Kidney epithelial cell (primary cell): ENCODE measurements at regions not wholly inside any gene's neighbourhood (a gene's known extent, or its start where the extent isn't known, plus 50 kb on each side); places are given as distances from the start of the nearest gene placed in this dataset.

Experiments
- DNase-seq: peaks from one replicate; pipeline ENCODE4 v3.0.0-alpha.2; 2010; ENCODE audit warnings: low read depth
- H3K27me3 ChIP-seq: 2 replicates; pipeline ENCODE4 v1.6.0; 2011; ENCODE audit warnings: low read length; ENCODE audit not compliant: control insufficient read depth, insufficient read depth
- H3K36me3 ChIP-seq: 2 replicates; pipeline ENCODE4 v1.5.1; 2011; ENCODE audit warnings: low read length; ENCODE audit not compliant: control insufficient read depth, insufficient read depth
- H3K4me3 ChIP-seq: 2 replicates; pipeline ENCODE4 v1.5.1; 2011; ENCODE audit warnings: low read depth, mild to moderate bottlenecking, control low read depth, low read length
- TF ChIP-seq, protein P1 (sequence below): IDR thresholded peaks from 2 replicates; pipeline ENCODE4 v1.5.1; 2011; ENCODE audit warnings: mild to moderate bottlenecking, moderate library complexity, low read length, control low read depth, inconsistent platforms; ENCODE audit not compliant: insufficient read depth, poor library complexity, severe bottlenecking

DNA sequence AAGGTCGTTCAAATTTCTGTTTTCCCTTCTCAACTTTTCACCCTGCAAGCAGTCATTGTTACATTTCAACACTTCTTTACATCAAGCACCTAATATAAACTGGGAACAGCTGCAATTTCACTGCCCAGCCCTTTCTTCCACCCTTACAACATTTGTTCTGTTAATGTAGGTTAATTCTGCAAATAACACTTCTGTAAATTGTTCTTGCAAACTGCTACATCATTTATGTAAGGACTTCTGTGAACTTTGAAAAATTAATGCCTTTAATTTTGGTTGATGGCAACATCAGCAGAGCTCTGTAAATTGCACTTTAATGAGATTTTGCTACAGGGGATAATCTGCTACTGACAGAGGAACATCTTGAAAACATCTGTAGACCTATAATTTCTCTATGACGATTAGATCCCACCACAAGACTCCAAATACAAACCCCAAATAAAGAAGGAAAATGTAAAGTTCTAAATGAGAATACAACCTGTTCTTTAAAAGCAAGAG, 93.5 kb downstream of the ZIC4 start:
- Histone ChIP-seq H3K27me3 (no peaks in the 10 kb centered on the region), H3K4me3 (no peak overlapping the region), H3K36me3 (no peaks in the 10 kb centered on the region)
- DNase-seq: no peak
- TF ChIP-seq, protein P1, sequence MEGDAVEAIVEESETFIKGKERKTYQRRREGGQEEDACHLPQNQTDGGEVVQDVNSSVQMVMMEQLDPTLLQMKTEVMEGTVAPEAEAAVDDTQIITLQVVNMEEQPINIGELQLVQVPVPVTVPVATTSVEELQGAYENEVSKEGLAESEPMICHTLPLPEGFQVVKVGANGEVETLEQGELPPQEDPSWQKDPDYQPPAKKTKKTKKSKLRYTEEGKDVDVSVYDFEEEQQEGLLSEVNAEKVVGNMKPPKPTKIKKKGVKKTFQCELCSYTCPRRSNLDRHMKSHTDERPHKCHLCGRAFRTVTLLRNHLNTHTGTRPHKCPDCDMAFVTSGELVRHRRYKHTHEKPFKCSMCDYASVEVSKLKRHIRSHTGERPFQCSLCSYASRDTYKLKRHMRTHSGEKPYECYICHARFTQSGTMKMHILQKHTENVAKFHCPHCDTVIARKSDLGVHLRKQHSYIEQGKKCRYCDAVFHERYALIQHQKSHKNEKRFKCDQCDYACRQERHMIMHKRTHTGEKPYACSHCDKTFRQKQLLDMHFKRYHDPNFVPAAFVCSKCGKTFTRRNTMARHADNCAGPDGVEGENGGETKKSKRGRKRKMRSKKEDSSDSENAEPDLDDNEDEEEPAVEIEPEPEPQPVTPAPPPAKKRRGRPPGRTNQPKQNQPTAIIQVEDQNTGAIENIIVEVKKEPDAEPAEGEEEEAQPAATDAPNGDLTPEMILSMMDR: no peak

DNA sequence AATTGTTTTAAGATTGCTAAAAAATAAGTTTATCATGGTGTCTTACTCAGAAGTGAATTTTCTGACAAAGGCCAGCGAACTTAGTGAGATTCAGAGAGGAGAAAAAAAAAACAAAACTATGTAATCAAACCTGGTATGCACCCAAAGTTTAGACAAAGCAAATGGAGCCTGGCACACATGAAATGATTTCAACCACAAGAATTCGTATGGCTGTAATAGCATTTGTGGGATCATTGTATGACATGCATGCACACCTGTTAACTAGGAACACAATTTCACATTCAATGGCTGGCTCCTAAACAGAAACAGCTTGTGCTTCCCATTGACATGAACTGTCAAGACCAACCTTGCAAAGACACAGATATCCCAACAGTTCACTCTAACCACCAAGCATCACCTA, 94.6 kb downstream of the ZIC4 start:
- Histone ChIP-seq H3K27me3 (no peaks in the 10 kb centered on the region), H3K4me3 (no peak overlapping the region), H3K36me3 (no peaks in the 10 kb centered on the region)
- DNase-seq: no peak
- TF ChIP-seq, protein P1: no peak

DNA sequence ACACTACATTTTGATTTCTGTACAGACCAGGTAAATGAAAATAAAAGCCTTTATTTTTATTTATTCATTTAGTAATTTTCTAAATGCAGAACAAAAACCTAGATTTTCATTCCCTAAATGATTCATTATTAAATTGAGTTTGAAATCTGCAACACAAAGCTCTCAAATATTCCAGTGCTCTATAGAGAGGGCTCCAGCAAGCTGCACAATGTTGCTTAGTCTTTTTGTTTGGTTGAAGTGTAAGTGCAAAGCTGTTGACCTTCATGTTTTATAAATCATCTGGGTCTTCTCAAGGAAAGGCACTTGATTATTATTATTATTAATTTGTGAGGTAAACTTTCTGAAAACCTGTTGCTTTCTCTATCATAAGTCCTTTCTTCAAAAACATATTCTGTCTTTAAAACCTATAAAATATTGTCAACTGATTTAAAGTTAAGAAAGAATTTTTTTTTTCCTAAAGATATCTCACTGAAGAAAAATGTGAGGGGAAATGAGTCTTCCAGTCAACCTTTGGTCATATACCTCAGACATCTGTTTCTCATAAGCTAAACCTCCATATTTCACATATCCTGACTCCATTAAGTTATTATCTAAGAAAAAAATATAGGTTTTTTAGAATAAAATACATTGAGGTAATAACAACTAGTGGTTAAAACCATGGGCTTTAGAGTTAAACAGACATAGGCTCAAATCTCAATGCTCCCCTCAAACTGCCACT, 100.7 kb downstream of the ZIC4 start:
- Histone ChIP-seq H3K27me3 (no peaks in the 10 kb centered on the region), H3K4me3 (no peak overlapping the region), H3K36me3 (no peaks in the 10 kb centered on the region)
- DNase-seq: no peak
- TF ChIP-seq, protein P1: no peak

DNA sequence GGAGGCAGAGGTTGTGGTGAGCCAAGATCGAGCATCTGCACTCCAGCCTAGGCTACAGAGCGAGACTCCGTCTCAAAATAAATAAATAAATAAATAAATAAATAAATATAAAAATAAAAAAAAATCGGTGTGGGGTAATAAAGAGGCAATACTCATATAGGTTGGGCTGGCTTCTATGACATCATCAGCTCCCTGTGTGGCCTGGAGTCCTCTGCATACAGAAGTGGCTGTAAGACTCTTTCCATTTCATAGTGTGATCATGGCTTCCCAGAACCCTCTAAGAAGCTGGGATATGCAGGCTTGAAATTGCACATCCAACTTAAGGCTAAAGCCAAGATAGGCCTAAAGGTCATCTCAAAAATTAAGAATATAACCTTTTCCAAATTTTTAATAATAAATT, 101.6 kb downstream of the ZIC4 start:
- TF ChIP-seq, protein P1: no peak
- H3K36me3 ChIP-seq: no peaks in the 10 kb centered on the region
- no peaks in the 10 kb centered on the region for H3K27me3 ChIP-seq
- no peak for DNase-seq
- H3K4me3 ChIP-seq: no peak overlapping the region

DNA sequence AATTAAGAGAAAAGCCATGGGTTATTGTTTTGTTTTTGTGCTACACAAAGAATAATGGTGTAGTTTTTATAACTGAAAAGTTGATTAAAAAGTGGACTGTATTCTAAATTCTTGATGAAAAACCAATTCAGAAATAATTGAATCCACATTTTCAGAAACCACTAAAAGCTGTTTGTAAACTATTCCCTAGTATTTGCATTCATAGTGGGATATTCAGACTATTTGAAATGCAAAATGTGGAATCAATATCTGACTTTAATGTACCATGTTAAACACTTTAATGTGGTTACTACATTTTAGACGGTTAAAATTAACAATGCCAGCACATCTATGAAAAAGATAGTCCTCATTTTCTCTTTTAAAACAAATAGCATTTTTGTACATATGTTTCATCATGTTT, 104.6 kb downstream of the ZIC4 start:
- Histone ChIP-seq H3K4me3 (no peak overlapping the region), H3K27me3 (no peaks in the 10 kb centered on the region), H3K36me3 (no peaks in the 10 kb centered on the region)
- no peak for DNase-seq
- TF ChIP-seq, protein P1: no peak

DNA sequence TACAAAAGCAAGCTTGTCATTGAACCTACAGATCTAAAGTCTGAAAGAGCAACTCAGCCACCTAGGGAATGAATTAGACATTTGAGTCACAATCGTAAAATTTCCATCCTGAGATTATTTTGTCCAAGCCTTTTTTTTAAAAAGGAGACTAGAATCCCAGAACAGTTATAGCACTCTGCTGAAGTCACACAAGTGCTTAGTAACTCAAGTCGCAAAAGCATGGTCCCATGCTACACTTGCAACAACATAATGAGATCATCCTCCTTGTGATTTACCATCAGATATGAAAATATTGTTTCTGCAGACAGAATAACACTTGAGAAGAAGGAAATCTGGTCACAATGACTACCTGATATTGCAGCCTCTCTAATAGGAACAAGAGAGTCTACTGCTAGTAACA, 106.7 kb downstream of the ZIC4 start:
- TF ChIP-seq, protein P1: no peak
- no peaks in the 10 kb centered on the region for H3K27me3 ChIP-seq
- DNase-seq: no peak
- no peak overlapping the region for H3K4me3 ChIP-seq
- no peaks in the 10 kb centered on the region for H3K36me3 ChIP-seq
